ENCODE measurements at regions not wholly inside any gene's neighbourhood (a gene's known extent, or its start where the extent isn't known, plus 50 kb on each side); places are given as distances from the start of the nearest gene placed in this dataset.

DNA sequence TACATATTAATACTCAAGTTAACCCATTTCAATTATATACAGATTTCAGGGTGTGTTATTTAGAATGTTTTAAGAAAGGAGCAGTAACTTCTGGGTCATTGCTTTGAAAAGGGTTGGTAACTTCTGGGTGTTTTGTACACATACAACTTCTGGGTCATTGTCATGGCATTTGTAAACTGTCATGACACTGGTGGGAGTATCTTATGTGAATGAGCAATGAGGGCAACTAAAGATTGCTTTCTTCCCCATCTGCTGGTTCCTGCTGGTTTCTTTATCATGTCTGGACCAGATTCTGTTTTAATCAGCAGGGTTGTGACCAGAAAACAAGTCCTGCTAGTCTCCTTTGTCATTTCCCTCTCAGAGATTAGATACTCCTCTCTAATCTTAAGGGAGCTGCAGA, 713.3 kb downstream of the LRFN5 start:
- H3K27me3 Mint-ChIP-seq (ENCODE audit: insufficient read depth, unreplicated experiment), result no peaks in the 10 kb centered on the region

DNA sequence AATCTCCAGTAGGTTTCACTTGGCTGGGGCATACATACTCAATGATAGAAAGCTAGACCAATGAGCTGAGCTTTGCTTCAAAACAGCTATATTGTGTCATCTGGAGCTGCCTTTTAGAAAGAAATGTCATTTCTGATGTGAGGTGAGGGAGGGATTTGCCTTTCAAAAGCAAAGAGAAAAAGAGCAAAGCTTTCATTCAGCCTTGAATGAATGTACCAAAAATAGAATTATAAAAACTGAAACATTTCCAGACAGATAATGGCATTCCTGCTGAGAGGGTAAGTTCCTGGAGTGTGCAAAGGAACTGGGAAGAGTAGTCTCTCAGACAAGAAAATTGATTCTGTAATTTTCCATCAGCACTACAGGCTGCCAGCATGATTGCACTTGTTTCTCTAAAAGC, 710.0 kb downstream of the LRFN5 start:
- H3K27ac Mint-ChIP-seq (ENCODE audit: unreplicated experiment), result no peak overlapping the region

More for the DNA sequence above, 713.3 kb downstream of the LRFN5 start:
- ChIA-PET POLR2A (no interaction called here), CTCF (no interaction called here)
- Histone ChIP-seq H3K4me3 (ENCODE audit: low read depth, low read length) (no peak overlapping the region), H3K9me3 (0 out of 2 replicates have a peak, but pooled peaks cover 4% of the 10 kb centered on the region), H3K36me3 (ENCODE audit: control insufficient read depth, insufficient read depth, low read length) (no peaks in the 10 kb centered on the region), H3K4me1 (no peaks in the 10 kb centered on the region), H3K27me3 (replicated peaks; ENCODE audit: control insufficient read depth, insufficient read depth, low read length) (no peaks in the 10 kb centered on the region)
- intact Hi-C loops (cut with micrococcal nuclease; ENCODE audit: unreplicated experiment), result no loop called here
- BruUV-seq (replicated peaks), result no TSS peak
- no peaks in the 10 kb centered on the region for H3K36me3 Mint-ChIP-seq (ENCODE audit: insufficient read depth, unreplicated experiment)
- TF ChIP-seq, protein P1, sequence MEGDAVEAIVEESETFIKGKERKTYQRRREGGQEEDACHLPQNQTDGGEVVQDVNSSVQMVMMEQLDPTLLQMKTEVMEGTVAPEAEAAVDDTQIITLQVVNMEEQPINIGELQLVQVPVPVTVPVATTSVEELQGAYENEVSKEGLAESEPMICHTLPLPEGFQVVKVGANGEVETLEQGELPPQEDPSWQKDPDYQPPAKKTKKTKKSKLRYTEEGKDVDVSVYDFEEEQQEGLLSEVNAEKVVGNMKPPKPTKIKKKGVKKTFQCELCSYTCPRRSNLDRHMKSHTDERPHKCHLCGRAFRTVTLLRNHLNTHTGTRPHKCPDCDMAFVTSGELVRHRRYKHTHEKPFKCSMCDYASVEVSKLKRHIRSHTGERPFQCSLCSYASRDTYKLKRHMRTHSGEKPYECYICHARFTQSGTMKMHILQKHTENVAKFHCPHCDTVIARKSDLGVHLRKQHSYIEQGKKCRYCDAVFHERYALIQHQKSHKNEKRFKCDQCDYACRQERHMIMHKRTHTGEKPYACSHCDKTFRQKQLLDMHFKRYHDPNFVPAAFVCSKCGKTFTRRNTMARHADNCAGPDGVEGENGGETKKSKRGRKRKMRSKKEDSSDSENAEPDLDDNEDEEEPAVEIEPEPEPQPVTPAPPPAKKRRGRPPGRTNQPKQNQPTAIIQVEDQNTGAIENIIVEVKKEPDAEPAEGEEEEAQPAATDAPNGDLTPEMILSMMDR (IDR thresholded peaks at IDR 0.05; ENCODE audit: insufficient read depth in 1 of 2, low read depth in 1 of 2, low read length in 1 of 2, severe bottlenecking in 1 of 2, unreplicated experiment in 1 of 2), result no peak
- no peak overlapping the region for H3K4me3 Mint-ChIP-seq (ENCODE audit: unreplicated experiment)
- peaks cover 12% of the 10 kb centered on the region for H3K9me3 Mint-ChIP-seq (ENCODE audit: unreplicated experiment)
- H3K27ac Mint-ChIP-seq (ENCODE audit: unreplicated experiment), result no peak overlapping the region
- DNase-seq, result no peak
- H3K4me1 Mint-ChIP-seq (ENCODE audit: low read depth, unreplicated experiment), result no peaks in the 10 kb centered on the region

DNA sequence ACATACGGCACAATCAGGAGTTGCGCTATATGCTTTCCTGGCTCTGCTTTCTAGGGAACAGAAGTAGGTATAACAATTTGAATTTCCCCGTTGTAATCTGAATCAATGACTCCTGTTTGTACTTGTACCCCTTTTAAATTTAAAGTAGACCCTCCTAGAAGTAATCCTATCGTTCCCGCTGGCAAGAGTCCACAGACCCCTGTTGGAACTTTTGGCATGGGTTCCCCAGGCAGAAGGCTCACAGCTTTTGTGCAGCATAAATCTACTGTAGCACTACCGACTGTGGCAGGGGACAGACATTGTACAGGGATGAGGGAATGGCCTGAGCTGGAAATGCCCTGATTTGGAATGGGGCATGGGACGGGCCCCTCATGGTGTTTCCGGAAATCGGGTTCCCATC, 705.2 kb downstream of the LRFN5 start:
- Mint-ChIP-seq H3K9me3 (ENCODE audit: unreplicated experiment) (peaks cover 10% of the 10 kb centered on the region), H3K27ac (ENCODE audit: unreplicated experiment) (no peak overlapping the region), H3K4me3 (ENCODE audit: unreplicated experiment) (no peak overlapping the region), H3K27me3 (ENCODE audit: insufficient read depth, unreplicated experiment) (no peaks in the 10 kb centered on the region), H3K4me1 (ENCODE audit: low read depth, unreplicated experiment) (no peaks in the 10 kb centered on the region), H3K36me3 (ENCODE audit: insufficient read depth, unreplicated experiment) (no peaks in the 10 kb centered on the region)
- H3K27me3 ChIP-seq (replicated peaks; ENCODE audit: control insufficient read depth, insufficient read depth, low read length), result no peaks in the 10 kb centered on the region
- H3K36me3 ChIP-seq (ENCODE audit: control insufficient read depth, insufficient read depth, low read length), result no peaks in the 10 kb centered on the region
- DNase-seq, result no peak
- BruUV-seq (replicated peaks), result no TSS peak
- TF ChIP-seq, protein P1 (IDR thresholded peaks at IDR 0.05; ENCODE audit: insufficient read depth in 1 of 2, low read depth in 1 of 2, low read length in 1 of 2, severe bottlenecking in 1 of 2, unreplicated experiment in 1 of 2), result no peak
- peaks cover 6% of the 10 kb centered on the region; the same call in 1 of the 2 replicates for H3K9me3 ChIP-seq
- ChIA-PET CTCF (no interaction called here), POLR2A (no interaction called here)
- no peaks in the 10 kb centered on the region for H3K4me1 ChIP-seq
- intact Hi-C loops (cut with micrococcal nuclease; ENCODE audit: unreplicated experiment), result no loop called here
- H3K4me3 ChIP-seq (ENCODE audit: low read depth, low read length), result no peak overlapping the region

More for the DNA sequence above, 710.0 kb downstream of the LRFN5 start:
- Histone ChIP-seq H3K27me3 (replicated peaks; ENCODE audit: control insufficient read depth, insufficient read depth, low read length) (no peaks in the 10 kb centered on the region), H3K4me1 (no peaks in the 10 kb centered on the region), H3K4me3 (ENCODE audit: low read depth, low read length) (no peak overlapping the region), H3K36me3 (ENCODE audit: control insufficient read depth, insufficient read depth, low read length) (no peaks in the 10 kb centered on the region), H3K9me3 (0 out of 2 replicates have a peak, but pooled peaks cover 2% of the 10 kb centered on the region)
- no peak for DNase-seq
- TF ChIP-seq, protein P1 (IDR thresholded peaks at IDR 0.05; ENCODE audit: insufficient read depth in 1 of 2, low read depth in 1 of 2, low read length in 1 of 2, severe bottlenecking in 1 of 2, unreplicated experiment in 1 of 2), result no peak
- POLR2A ChIA-PET, result no interaction called here
- BruUV-seq (replicated peaks), result no TSS peak
- intact Hi-C loops (cut with micrococcal nuclease; ENCODE audit: unreplicated experiment), result no loop called here
- no peak overlapping the region for H3K4me3 Mint-ChIP-seq (ENCODE audit: unreplicated experiment)
- no peaks in the 10 kb centered on the region for H3K4me1 Mint-ChIP-seq (ENCODE audit: low read depth, unreplicated experiment)
- no peaks in the 10 kb centered on the region for H3K36me3 Mint-ChIP-seq (ENCODE audit: insufficient read depth, unreplicated experiment)
- H3K27me3 Mint-ChIP-seq (ENCODE audit: insufficient read depth, unreplicated experiment), result no peaks in the 10 kb centered on the region
- CTCF ChIA-PET, result no interaction called here
- H3K9me3 Mint-ChIP-seq (ENCODE audit: unreplicated experiment), result no peaks in the 10 kb centered on the region

All from Caco-2 (cell line).